ENCODE measurements at regions not wholly inside any gene's neighbourhood (a gene's known extent, or its start where the extent isn't known, plus 50 kb on each side); places are given as distances from the start of the nearest gene placed in this dataset.

GRCh38 chr10:10818082-10818481, 199.6 kb upstream of the CELF2 start:
- TF ChIP-seq POLR2A (IDR thresholded peaks at IDR 0.05; ENCODE audit: low read length) (no peak), GATA1 (IDR thresholded peaks at IDR 0.05; ENCODE audit: low read depth, low read length) (no peak)
